HCT116 (cell line): ENCODE measurements at regions not wholly inside any gene's neighbourhood (a gene's known extent, or its start where the extent isn't known, plus 50 kb on each side); places are given as distances from the start of the nearest gene placed in this dataset.

Experiments
- CTCF ChIP-seq, 3 experiments: fragments of 200-600 bp in 1 of 3; sonication (generic) in 1 of 3; IDR thresholded peaks in 2 of 3; conservative IDR thresholded peaks in 1 of 3; 2 replicates each; pipeline ENCODE4 v1.5.1; 2012 to 2017; ENCODE audit warnings: low read depth in 2 of 3, low read length in 2 of 3, antibody characterized with exemption in 1 of 3, borderline replicate concordance in 1 of 3, control low read depth in 1 of 3, mild to moderate bottlenecking in 1 of 3, mixed read lengths in 1 of 3, mixed run types in 1 of 3, moderate library complexity in 1 of 3; ENCODE audit not compliant: insufficient read depth in 1 of 3
- EZH2phosphoT487 ChIP-seq: fragments of 200-600 bp; IDR thresholded peaks from 2 replicates; pipeline ENCODE4 v1.6.1; 2018; ENCODE audit warnings: antibody characterized with exemption, borderline replicate concordance
- POLR2A ChIP-seq: IDR thresholded peaks from 2 replicates; pipeline ENCODE4 v1.7.0; 2011; ENCODE audit warnings: borderline replicate concordance; ENCODE audit not compliant: insufficient read depth, insufficient read length; ENCODE audit errors: extremely low read depth
- POLR2AphosphoS5 ChIP-seq: IDR thresholded peaks from 2 replicates; pipeline ENCODE4 v1.6.1; 2011; ENCODE audit warnings: mild to moderate bottlenecking, low read depth, low read length, moderate library complexity
- RAD21 ChIP-seq: IDR thresholded peaks from 2 replicates; pipeline ENCODE4 v1.6.1; 2012; ENCODE audit warnings: low read depth, mild to moderate bottlenecking
- REST ChIP-seq: IDR thresholded peaks from 2 replicates; pipeline ENCODE4 v1.6.1; 2012; ENCODE audit warnings: low read depth
- SP1 ChIP-seq: IDR thresholded peaks from 2 replicates; pipeline ENCODE4 v1.6.1; 2012; ENCODE audit warnings: low read depth
- TCF7L2 ChIP-seq: IDR thresholded peaks from 2 replicates; pipeline ENCODE4 v1.7.0; 2011; ENCODE audit warnings: borderline replicate concordance, inconsistent platforms; ENCODE audit not compliant: insufficient read depth, insufficient read length; ENCODE audit errors: extremely low read depth
- ZNF274 ChIP-seq: fragments of 200-500 bp; sonication (Bioruptor generic); IDR thresholded peaks from 2 replicates; pipeline ENCODE4 v1.6.1; 2014; ENCODE audit warnings: mild to moderate bottlenecking, low read depth, low read length, inconsistent platforms

GRCh38 chr2:16257322-16258028 lies 317.1 kb downstream of the MYCN start:
- no peak for TF ChIP-seq POLR2A
- TF ChIP-seq POLR2AphosphoS5 = no peak
- TF ChIP-seq CTCF (IDR thresholded peaks at IDR 0.05 in 2 of 3, conservative IDR thresholded peaks at IDR 0.05 in 1 of 3; ENCODE audit: borderline replicate concordance in 1 of 3, insufficient read depth in 1 of 3, low read depth in 2 of 3, low read length in 2 of 3) = no peak
- TF ChIP-seq REST = no peak
- TF ChIP-seq TCF7L2 = no peak
- TF ChIP-seq SP1 = no peak
- no peak for TF ChIP-seq ZNF274
- no peak for TF ChIP-seq RAD21
- TF ChIP-seq EZH2phosphoT487 = no peak
